GM10266 (cell line): ENCODE measurements at regions not wholly inside any gene's neighbourhood (a gene's known extent, or its start where the extent isn't known, plus 50 kb on each side); places are given as distances from the start of the nearest gene placed in this dataset.

ENCODE experiments used
- DNase-seq: peaks from one replicate; pipeline ENCODE4 v3.0.0; 2012; ENCODE audit errors: extremely low spot score
- CTCF ChIP-seq: IDR thresholded peaks from 2 replicates; pipeline ENCODE4 v1.5.1; 2012; ENCODE audit warnings: mild to moderate bottlenecking, low read depth; ENCODE audit not compliant: control insufficient read depth, insufficient read depth; ENCODE audit errors: missing control alignments

GRCh38 chr21:24298040-24298439 lies 1309.2 kb downstream of the MRPL39 start:
- DNase-seq, result no peak
- no peak for TF ChIP-seq CTCF

DNA sequence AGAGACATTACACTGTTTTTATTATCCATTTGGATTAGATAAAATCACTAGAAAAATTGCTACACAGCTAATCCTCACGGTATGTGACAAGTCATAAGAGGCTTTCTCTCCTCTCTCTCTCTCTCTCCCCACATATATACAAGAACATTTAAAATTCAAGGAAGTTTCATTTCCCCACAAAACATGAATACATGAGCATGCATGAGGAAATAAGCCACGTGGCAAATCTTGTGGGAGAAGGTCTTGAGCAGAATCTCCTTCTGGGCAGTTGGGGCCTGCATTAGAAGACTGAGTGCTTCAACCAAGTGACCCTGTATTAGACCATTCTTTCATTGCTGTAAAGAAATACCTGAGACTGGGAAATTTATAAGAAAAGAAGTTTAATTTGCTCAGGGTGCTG lies 1313.1 kb downstream of the MRPL39 start:
- no peak for DNase-seq
- no peak for TF ChIP-seq CTCF

DNA sequence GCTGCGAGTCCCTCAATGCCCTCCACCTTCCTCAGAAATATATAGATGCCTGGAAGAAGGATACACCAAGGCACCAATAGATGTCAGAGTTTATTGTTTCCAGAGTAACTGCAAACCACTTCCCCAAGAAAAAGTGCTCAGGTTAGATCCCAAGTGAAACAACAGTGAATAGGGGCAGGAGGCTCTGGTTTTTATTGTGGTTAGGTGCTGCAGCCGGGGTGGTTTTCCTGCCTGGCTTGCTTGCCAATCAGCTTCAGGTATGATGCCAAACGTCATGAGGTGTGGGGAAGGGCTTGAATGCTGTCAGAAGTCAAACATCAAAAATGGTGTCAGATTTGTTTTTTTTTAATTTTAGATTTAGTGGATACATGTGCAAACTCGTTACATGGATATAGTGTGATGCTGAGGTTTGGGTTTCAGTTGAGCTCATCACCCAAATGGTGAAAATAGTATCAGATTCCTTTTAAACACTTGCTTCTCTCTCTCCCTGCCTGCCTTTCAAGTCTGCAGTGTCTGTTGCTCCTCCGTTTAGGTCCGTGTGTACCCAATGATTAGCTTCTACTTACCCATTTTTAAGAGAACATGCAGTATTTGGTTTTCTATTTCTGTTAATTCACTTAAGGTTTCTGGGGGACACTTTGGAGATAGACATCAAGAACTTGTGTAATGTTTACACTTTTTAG lies 1317.0 kb downstream of the MRPL39 start:
- TF ChIP-seq CTCF, result no peak
- DNase-seq, result no peak

DNA sequence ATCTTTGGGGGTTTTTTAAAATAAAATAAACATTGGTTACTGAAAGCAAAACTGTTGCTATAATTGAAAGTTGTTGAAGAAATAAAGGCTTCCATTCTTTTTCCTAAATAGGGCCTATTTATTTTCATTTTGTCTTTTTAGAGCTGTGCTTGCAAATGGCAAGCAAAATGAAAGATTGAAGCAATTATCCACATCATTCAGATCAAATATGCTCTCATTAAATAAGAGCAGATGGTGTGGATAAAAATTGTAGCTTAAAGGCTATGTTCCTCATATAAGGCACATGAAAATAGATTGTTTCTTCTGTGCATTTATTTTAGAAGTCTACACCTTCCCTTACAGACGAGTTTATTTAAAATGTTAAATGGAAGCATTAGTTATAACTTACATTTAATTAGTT lies 1317.7 kb downstream of the MRPL39 start:
- TF ChIP-seq CTCF, result no peak
- no peak for DNase-seq

GRCh38 chr21:24280596-24280995 lies 1326.7 kb downstream of the MRPL39 start:
- TF ChIP-seq CTCF, result no peak
- no peak for DNase-seq

DNA sequence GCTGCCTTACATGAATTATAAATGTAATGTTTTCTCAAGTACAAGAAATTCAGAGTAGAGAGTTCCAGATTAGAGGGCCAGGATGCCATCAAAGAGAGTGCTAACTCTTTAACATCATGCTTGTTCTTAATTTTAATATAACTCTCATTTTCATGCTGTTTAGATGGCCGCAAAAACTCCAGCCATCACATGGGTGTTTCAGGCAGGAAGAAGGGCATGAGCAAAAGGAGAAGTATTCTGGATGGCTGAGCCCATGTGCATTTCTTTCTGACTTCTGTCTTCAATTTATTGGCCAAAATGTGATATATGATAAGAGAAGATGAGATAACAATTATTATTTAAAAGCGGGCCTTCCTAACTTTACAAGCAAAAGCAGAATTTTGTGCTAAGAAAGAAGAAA lies 1328.6 kb downstream of the MRPL39 start:
- DNase-seq, result no peak
- TF ChIP-seq CTCF, result no peak

GRCh38 chr21:24276204-24276603 lies 1331.1 kb downstream of the MRPL39 start:
- no peak for TF ChIP-seq CTCF
- DNase-seq, result no peak
